NOMO-1 (cell line): ENCODE measurements at regions not wholly inside any gene's neighbourhood (a gene's known extent, or its start where the extent isn't known, plus 50 kb on each side); places are given as distances from the start of the nearest gene placed in this dataset.

Experiments used
- DNase-seq, 2 experiments: peaks; one replicate each; lab custom pipeline; 2025; ENCODE audit not compliant: unreplicated experiment in 2 of 2; lab: John Stamatoyannopoulos, UW

DNA sequence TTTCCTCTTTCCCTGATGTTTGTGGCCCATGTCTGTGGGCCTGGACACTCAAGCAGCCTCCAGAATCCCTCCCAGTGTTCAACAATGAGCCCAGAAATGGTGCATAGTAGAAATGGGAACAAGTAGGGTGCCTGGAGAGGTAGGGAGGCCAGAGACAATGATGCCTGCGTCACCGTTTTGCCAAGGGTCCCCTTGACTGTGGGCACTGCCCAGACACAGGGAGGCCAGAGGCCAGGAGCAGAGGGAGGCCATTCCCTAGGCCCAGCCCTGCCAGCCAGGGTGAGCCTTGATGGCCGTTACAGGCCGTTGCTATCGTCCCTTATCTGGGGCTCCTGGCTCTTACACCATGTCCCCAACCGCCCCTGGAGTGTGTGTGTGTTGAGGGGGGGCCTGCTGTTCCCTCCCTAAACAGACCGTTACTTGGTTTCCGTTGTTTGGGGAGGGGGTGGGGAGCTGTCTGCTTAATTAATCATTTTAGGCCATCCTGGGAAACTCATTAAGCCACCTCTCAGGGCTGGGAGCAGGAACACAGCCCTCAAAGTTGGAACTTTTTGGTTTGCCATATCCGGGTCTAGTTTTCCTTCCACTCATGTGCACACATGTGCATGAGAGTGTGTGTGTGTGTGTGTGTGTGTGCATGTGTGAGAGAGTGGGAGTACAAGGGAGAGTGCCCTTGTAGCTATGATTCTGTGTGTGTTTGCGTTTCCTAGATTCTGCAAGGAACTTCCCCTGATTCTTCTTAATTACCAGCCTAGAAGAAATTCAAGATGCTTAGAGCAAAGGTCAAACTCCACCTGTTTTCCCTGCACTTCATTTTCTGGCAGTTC, 135.2 kb upstream of the HAAO start:
- DNase-seq, result peak; percentile 30 to 32

DNA sequence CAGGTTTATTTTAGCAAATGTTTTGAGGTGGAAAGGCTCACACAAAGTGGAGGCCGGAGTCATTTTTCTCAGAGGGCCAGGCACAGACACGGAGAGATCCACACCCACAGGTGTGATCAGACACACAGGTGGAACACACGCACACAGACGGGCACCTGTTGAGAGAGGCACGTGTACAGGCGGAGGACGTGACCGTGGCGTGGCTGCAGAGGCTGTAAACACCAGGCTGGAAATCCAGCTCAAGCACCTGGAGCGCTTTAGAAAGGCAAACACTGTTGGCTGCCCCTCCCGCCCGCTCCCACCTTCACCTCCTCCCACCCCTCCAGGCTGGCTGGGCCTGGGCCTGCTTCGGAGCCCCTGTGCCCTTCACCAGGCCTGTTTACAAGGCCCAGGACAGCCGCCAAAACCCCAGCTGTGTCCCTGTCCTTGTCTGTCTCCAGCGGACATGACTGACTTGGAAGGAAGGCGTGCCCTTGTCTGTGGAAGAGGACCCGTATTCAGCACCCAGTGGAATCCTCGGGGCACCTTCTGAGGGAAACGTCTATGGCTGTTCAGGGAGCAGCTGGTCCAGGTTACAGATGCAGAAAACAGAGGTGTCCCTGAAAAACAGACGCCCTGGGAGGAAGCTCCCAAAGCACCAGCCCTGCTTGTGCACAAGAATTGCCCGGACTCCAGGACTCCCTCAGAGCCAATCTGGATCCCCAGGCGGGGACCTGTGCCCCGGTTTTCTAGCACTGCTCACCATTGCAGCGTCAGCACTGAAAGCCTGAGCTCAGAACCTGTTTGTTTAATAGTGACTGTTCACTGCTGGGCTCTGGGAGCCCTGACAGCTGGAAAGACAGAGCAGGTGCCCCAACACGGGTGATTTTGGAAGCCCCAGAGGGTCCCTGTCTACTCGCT, 134.3 kb upstream of the HAAO start:
- DNase-seq, result no peak

- DNase-seq, result no peak
These were observed 133.5 kb upstream of the HAAO start for GRCh38 chr2:42925742-42926433.

DNA sequence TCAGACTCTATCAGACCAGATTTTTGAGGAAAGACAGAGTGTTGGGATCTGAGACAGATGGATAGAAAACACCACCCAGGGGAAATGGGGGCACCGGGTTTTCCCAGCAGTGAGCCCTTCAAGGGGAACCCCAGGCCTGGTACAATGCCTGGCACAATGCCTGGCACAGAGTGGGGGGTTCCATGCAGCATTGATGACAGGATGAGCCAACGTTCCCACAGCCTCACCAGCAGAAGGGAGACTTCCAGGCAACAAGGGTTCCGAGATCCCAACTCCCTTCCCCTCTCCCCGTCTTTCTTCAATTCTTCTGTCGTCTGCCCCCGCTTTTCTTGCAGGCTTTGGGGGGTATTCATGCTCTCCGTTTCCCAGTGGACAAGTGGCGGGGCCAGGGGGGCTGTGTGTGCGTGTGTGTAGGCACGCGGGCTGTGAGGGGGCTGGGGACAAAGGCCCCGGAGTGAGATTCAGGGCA, 132.1 kb upstream of the HAAO start:
- DNase-seq, result no peak

DNA sequence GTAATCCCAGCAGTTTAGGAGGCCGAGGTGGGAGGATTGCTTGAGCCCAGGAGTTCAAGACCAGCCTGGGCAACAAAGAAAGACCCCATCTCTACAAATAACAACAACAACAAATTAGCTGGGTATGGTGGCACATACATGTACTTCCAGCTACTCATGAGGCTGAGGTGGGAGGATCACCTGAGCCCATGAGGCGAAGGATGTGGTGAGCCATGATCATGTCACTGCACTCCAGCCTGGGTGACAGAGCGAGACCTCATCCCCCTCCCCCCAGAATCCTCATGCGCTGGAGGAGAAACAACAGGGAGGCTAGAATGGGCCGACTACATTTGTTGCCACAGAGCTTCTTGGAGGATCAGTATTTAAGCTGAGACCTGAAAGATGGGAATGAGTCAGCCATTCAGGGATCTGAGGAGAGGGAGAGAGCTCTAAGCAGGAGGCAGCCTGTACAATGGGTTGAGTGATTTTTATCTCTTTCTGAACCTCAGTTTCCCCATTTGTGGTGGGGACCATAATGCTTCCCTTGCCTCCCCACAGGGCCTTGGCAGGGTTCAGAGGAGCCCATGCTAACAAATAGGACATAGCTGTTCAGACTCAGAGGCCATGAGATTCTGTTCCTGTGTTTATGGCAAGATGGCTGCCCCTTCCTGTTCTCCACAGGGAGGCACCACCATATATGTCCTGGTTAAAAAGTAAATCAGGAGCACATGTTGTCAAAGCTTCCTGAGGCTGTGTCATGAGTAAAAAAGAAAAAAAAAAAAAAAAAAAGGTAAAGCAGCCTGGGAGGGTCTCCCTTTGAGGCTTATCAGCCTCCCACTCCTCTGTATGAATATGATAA, 131.4 kb upstream of the HAAO start:
- no peak for DNase-seq

GRCh38 chr2:42922790-42923579, 130.6 kb upstream of the HAAO start:
- DNase-seq, result no peak

- DNase-seq, result no peak
These were observed 129.9 kb upstream of the HAAO start for GRCh38 chr2:42922293-42922692.

GRCh38 chr2:42921721-42922120, 129.3 kb upstream of the HAAO start:
- no peak for DNase-seq

DNA sequence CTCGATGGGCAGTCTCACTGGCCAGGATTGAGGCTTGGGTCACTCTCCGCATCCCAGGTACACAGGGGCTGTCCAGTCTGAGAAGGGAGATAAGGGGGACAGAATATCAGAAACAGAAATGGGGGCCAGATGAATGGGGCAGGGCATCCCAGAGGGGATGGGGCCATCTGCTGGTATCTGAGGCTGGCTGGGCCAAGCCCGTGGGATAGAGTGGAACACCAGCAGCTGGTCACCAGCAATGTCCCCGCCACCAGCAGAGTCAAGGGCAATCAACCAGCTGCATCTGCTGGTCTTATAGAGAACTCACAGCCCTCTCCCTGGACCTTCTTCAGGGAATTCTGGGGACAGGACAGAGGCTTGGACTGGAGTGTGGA, 128.8 kb upstream of the HAAO start:
- DNase-seq, result no peak

- DNase-seq, result no peak
These were observed 128.2 kb upstream of the HAAO start for GRCh38 chr2:42920446-42921146.

- DNase-seq, result no peak
These were observed 126.4 kb upstream of the HAAO start for GRCh38 chr2:42918671-42919318.

DNA sequence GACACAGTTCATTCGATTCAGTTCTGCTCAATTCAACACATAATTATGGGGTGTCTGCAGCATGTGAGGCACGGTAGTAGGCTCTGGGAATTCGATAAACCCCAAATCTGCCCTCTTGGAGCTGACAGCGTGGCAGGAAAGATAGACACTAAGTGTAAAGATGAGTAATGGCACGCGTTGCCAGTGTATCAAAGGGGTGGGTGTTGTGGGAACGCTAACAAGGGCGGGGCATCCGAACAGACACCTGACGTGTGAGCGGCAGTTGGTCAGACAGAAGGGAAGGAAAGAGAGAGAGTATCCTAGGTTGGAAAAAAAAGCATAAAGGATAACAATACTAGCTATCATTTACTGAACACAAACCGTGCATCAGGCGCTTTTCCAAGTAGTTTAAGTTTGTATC, 125.7 kb upstream of the HAAO start:
- no peak for DNase-seq

GRCh38 chr2:42917425-42917927, 125.1 kb upstream of the HAAO start:
- DNase-seq, result no peak

DNA sequence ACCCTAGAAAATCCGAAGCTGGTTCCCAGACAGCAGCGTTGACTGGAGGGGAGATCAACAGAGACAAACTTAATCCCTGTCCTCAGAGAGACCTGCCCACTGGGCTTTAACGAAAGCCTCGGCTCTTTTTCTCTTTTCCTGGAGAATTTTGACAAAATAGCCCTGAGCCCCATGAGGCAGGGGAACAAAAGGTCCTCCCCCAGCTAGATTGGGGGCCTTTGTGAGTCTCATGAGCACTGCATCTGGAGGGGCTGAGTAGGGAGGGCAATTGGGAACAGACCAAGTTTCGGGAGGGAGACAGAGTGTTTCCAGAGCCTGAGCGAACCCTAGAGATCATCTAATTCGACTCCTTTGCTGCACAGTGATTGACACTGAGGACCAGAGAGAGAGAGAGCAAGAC, 123.9 kb upstream of the HAAO start:
- no peak for DNase-seq

DNA sequence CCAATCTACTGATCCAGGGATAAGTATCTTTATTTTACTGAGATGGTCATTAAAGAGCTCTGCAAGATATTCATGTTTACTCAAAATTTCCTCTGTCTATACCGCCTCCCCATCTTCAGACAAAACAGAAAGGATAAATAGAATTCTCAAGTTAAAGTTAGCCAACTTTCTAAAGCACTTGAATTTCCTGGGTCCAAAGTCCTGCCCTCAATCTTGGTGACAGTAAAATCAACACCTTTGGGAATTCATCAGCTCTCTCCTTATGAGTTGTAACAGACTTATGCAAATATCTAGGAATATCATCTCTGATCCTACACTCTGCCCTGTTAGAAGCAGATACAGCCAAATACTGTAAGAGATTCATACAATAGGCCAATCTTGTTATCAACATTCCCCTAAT, 122.5 kb upstream of the HAAO start:
- no peak for DNase-seq

GRCh38 chr2:42914314-42914713, 121.9 kb upstream of the HAAO start:
- DNase-seq, result no peak

GRCh38 chr2:42913280-42913878, 121.0 kb upstream of the HAAO start:
- peak; percentile 66 to 69 for DNase-seq
